GM18858 (cell line): ENCODE measurements at regions not wholly inside any gene's neighbourhood (a gene's known extent, or its start where the extent isn't known, plus 50 kb on each side); places are given as distances from the start of the nearest gene placed in this dataset.
"Not testable (repeated sequence)": the region's sequence is repeated elsewhere in the genome, so short reads cannot be mapped to it uniquely, and the experiment has no call there.

Experiments
- ATAC-seq: cut with Tn5 transposase; IDR thresholded peaks from one replicate; pipeline ENCODE4 v1.9.1; 2021; ENCODE audit not compliant: unreplicated experiment

- ATAC-seq, result not testable (repeated sequence)
Observed at GRCh38 chr9:29189221-29189620, 1615.9 kb upstream of the C9orf72 start.

- ATAC-seq, result no peak
Observed at GRCh38 chr9:29198861-29199260, 1625.6 kb upstream of the C9orf72 start.

GRCh38 chr9:29199975-29200374, 1626.7 kb upstream of the C9orf72 start:
- ATAC-seq, result no peak

GRCh38 chr9:29200650-29201049, 1627.4 kb upstream of the C9orf72 start:
- no peak for ATAC-seq

GRCh38 chr9:29203244-29203930, 1630.1 kb upstream of the C9orf72 start:
- ATAC-seq, result no peak

- ATAC-seq, result no peak
Observed at GRCh38 chr9:29208670-29209069, 1635.4 kb upstream of the C9orf72 start.

- no peak for ATAC-seq
Observed at GRCh38 chr9:29209748-29210291, 1636.5 kb upstream of the C9orf72 start.

- ATAC-seq, result no peak
Observed at GRCh38 chr9:29211003-29211579, 1637.8 kb upstream of the C9orf72 start.

GRCh38 chr9:29211580-29212396, 1638.5 kb upstream of the C9orf72 start:
- peak; percentile 68 for ATAC-seq

GRCh38 chr9:29212397-29213387, 1639.4 kb upstream of the C9orf72 start:
- ATAC-seq, result no peak

- ATAC-seq, result no peak
Observed at GRCh38 chr9:29213417-29214153, 1640.3 kb upstream of the C9orf72 start, which contains the start of gene LINGO2. Gene LINGO2 (minus strand): TSS chr9:29213601.

- no peak for ATAC-seq
Observed at GRCh38 chr9:29214154-29214689, 1640.9 kb upstream of the C9orf72 start.

- no peak for ATAC-seq
Observed at GRCh38 chr9:29214690-29215253, 1641.5 kb upstream of the C9orf72 start.

GRCh38 chr9:29217966-29218365, 1644.7 kb upstream of the C9orf72 start:
- no peak for ATAC-seq

- no peak for ATAC-seq
Observed at GRCh38 chr9:29220596-29221251, 1647.4 kb upstream of the C9orf72 start.

GRCh38 chr9:29228558-29228957, 1655.3 kb upstream of the C9orf72 start:
- ATAC-seq, result no peak

- ATAC-seq, result no peak
Observed at GRCh38 chr9:29230931-29231330, 1657.7 kb upstream of the C9orf72 start.

- ATAC-seq, result no peak
Observed at GRCh38 chr9:29233193-29233592, 1659.9 kb upstream of the C9orf72 start.

GRCh38 chr9:29241320-29241719, 1668.0 kb upstream of the C9orf72 start:
- no peak for ATAC-seq
